Cardiac muscle cell (in vitro differentiated cells and primary cell): ENCODE measurements at regions not wholly inside any gene's neighbourhood (a gene's known extent, or its start where the extent isn't known, plus 50 kb on each side); places are given as distances from the start of the nearest gene placed in this dataset.
"Not testable (repeated sequence)": the region's sequence is repeated elsewhere in the genome, so short reads cannot be mapped to it uniquely, and the experiment has no call there.

Experiments
- DNase-seq, 2 donors: peaks; one replicate each; pipeline versions ENCODE4 v3.0.0 to v3.0.0-alpha.2; 2010 to 2017; ENCODE audit warnings: low read depth in 1 of 2, low spot score in 1 of 2
- H3K27ac ChIP-seq: fragments of 200-600 bp; sonication (generic); 2 replicates; pipeline ENCODE4 v1.5.1; 2016
- H3K27me3 ChIP-seq: fragments of 200-600 bp; sonication (generic); 2 replicates; pipeline ENCODE4 v1.6.0; 2016; ENCODE audit warnings: control low read depth
- H3K36me3 ChIP-seq: fragments of 200-600 bp; sonication (generic); 2 replicates; pipeline ENCODE4 v1.5.1; 2016; ENCODE audit warnings: control low read depth
- H3K4me1 ChIP-seq: fragments of 200-600 bp; sonication (generic); 2 replicates; pipeline ENCODE4 v1.8.1; 2017; ENCODE audit warnings: low read depth, mild to moderate bottlenecking, mixed run types
- H3K4me3 ChIP-seq: fragments of 200-600 bp; sonication (generic); 2 replicates; pipeline ENCODE4 v1.5.1; 2016; ENCODE audit warnings: mild to moderate bottlenecking
- H3K9me3 ChIP-seq: fragments of 200-600 bp; sonication (generic); 2 replicates; pipeline ENCODE4 v1.5.1; 2017; ENCODE audit warnings: low read depth, mild to moderate bottlenecking, control low read depth
- TF ChIP-seq, protein P1 (sequence below): IDR thresholded peaks from 2 replicates; pipeline ENCODE4 v1.5.1; 2012; ENCODE audit warnings: low read depth, mild to moderate bottlenecking, low read length

DNA sequence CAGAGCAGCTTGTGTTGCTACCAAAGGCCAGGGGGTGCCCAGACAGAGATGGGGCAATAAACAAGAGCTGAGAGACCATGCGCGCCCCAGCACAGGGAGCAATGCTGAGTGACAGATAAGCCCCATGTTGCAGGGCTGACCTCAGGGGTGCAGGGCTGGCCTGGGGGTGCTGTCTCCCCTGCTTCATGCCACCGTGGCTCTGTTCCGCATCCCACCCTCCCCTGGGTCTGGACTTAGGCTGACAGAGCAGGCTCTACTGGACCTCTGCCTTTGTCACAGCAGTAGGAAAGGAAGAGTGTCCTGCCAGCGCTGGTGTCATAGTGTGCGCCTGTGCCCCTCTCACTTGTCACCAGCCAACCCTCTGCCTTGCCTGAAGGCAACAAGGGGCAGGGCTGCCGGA lies 67.4 kb upstream of the IQSEC1 start:
- no peaks in the 10 kb centered on the region for H3K36me3 ChIP-seq
- H3K4me3 ChIP-seq: no peak overlapping the region
- no peaks in the 10 kb centered on the region for H3K27me3 ChIP-seq
- H3K9me3 ChIP-seq: no peaks in the 10 kb centered on the region
- DNase-seq: no peak
- TF ChIP-seq, protein P1, sequence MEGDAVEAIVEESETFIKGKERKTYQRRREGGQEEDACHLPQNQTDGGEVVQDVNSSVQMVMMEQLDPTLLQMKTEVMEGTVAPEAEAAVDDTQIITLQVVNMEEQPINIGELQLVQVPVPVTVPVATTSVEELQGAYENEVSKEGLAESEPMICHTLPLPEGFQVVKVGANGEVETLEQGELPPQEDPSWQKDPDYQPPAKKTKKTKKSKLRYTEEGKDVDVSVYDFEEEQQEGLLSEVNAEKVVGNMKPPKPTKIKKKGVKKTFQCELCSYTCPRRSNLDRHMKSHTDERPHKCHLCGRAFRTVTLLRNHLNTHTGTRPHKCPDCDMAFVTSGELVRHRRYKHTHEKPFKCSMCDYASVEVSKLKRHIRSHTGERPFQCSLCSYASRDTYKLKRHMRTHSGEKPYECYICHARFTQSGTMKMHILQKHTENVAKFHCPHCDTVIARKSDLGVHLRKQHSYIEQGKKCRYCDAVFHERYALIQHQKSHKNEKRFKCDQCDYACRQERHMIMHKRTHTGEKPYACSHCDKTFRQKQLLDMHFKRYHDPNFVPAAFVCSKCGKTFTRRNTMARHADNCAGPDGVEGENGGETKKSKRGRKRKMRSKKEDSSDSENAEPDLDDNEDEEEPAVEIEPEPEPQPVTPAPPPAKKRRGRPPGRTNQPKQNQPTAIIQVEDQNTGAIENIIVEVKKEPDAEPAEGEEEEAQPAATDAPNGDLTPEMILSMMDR: no peak
- H3K27ac ChIP-seq: no peak overlapping the region
- no peaks in the 10 kb centered on the region for H3K4me1 ChIP-seq

DNA sequence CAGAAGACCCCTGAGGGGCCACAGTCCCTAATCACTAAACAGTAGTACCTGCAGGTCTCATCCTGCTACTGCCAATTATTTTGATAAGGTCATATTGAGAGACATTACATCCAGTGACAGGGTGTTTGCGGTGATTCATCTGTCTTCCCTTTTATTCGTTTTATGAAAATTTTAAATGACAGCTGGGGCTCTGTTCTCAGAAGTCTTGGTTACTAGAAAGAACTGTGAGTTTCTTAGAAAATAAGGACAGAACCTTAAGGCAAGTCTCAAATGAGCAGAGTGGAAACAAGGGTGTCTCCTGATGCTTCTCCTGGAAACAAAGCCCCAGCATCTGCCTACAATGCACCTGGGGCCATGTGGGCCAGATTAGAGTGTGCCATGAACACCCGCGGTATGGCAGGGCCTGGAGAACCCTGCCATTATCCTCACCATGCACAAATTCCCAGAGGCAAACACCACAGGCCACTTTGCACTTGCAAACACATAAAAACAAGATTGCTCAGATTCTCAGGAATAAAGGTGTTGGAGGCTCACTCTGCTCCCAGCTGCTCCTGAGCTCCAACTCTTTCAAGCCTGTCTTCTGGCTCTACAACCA lies 66.3 kb upstream of the IQSEC1 start:
- no peak overlapping the region for H3K4me3 ChIP-seq
- TF ChIP-seq, protein P1: no peak
- no peaks in the 10 kb centered on the region for H3K36me3 ChIP-seq
- no peaks in the 10 kb centered on the region for H3K4me1 ChIP-seq
- no peaks in the 10 kb centered on the region for H3K9me3 ChIP-seq
- H3K27ac ChIP-seq: no peak overlapping the region
- no peaks in the 10 kb centered on the region for H3K27me3 ChIP-seq
- no peak for DNase-seq

DNA sequence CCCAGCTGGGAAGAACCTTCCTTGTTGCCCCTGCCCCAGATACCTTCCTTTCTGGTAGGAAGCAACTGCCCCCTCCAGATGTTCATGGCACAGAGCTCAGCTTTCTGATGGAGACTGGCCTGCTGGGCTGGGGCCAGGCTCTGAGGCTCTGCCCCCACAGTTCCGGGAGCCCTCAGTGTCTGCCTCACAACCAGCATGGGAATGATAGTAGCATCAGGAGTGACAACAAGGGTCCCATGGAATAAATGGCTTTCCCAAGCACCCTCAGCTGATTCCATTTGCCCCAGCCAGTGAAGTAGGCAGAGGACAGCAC lies 65.6 kb upstream of the IQSEC1 start:
- H3K27me3 ChIP-seq: no peaks in the 10 kb centered on the region
- H3K4me1 ChIP-seq: no peaks in the 10 kb centered on the region
- TF ChIP-seq, protein P1: no peak
- DNase-seq: no peak
- H3K36me3 ChIP-seq: no peaks in the 10 kb centered on the region
- no peaks in the 10 kb centered on the region for H3K9me3 ChIP-seq
- no peak overlapping the region for H3K27ac ChIP-seq
- no peak overlapping the region for H3K4me3 ChIP-seq

DNA sequence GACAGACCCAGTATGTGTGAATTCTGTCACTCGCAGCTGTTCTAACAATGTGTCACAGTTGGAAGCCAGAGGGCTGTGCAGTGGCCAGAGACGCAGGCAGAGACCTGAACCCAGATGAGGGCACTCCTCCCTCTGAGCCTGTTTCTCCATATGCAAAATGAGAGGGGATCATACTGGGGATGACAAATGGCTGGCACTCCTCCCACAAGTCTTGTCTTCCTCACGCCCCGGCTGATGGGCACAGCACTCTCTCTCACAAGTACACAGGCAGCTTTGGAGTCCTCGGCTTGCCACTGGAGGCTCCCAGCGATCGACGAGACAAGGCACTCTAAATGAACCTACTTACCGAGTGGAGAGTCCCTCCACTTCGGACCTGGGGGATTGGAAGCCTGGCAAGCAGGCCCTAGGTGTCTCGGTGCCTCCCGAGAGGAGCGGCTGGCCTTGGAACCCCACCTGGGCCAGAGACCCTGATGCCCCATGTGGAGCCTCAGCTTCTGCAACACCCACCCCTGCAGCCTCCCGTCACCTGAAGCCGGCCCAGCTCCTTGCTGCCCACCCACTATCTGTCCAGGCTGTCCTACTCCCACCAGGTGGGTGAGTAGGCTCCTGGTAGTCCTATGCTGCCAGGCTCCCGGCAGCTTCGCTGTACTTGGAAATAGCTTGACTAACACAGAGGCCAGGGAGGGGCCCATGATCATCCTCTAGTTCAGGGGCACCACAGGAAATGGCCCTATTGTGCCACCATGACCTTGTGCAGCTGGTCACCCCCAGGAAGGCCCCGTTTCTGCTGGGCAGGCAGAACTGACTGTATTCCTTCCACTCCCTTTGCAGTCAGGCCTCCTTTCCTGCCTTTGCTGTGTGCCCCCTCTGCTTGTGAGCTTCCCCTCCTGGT lies 65.0 kb upstream of the IQSEC1 start:
- no peak overlapping the region for H3K27ac ChIP-seq
- H3K27me3 ChIP-seq: no peaks in the 10 kb centered on the region
- H3K4me3 ChIP-seq: no peak overlapping the region
- no peaks in the 10 kb centered on the region for H3K4me1 ChIP-seq
- no peak for DNase-seq
- H3K36me3 ChIP-seq: no peaks in the 10 kb centered on the region
- TF ChIP-seq, protein P1: no peak
- H3K9me3 ChIP-seq: no peaks in the 10 kb centered on the region

DNA sequence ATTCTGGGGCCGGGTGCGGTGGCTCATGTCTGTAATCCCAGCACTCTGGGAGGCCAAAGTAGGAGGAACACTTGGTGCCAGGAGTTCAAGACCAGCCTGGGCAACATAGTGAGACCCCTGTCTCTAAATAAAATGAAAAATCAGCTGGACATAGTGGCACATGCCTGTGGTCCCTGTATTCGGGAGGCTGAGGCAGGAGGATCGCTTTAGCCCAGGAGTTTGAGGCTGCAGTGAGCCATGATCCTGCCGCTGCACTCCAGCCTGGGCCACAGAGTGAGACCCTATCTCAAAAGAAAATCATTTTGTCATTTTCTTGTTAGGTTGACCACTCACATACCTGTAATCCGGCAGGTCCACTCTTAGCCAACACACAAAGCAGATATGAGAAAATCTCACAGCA lies 63.6 kb upstream of the IQSEC1 start:
- H3K4me3 ChIP-seq, H3K27me3 ChIP-seq, H3K9me3 ChIP-seq, H3K36me3 ChIP-seq, H3K4me1 ChIP-seq, H3K27ac ChIP-seq, DNase-seq: not testable (repeated sequence)

DNA sequence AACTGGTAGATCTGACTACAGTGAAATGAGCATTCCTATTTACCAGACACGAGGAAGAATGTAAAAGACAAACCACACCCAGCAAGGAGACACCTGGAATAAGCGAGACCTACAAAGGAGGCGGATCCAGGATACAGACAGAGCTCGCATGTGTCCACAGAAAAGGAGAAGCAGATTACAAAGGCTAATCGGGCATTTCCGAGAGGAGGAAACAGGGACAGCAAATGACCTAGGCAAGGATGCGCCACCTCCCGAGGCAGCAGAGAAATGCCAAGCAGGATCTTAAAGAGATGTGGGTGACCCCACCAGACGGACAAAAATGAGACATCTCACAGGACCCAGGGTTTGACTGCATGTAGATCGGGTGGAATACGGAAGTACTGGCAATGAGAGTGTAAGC lies 63.2 kb upstream of the IQSEC1 start:
- Histone ChIP-seq H3K36me3 (no peaks in the 10 kb centered on the region), H3K9me3 (no peaks in the 10 kb centered on the region), H3K4me1 (no peaks in the 10 kb centered on the region), H3K27ac (no peak overlapping the region), H3K27me3 (no peaks in the 10 kb centered on the region), H3K4me3 (no peak overlapping the region)
- DNase-seq: no peak
- TF ChIP-seq, protein P1: no peak
